Colonic mucosa (tissue), 4 donors: ENCODE measurements at regions not wholly inside any gene's neighbourhood (a gene's known extent, or its start where the extent isn't known, plus 50 kb on each side); places are given as distances from the start of the nearest gene placed in this dataset.
"Not testable (repeated sequence)": the region's sequence is repeated elsewhere in the genome, so short reads cannot be mapped to it uniquely, and the experiment has no call there.

Source experiments
- DNase-seq: peaks from one replicate; pipeline ENCODE4 v3.0.0-alpha.2; 2020
- H3K27ac ChIP-seq: fragments of 200-600 bp; one replicate; pipeline ENCODE4 v1.8.0; 2021
- H3K27me3 ChIP-seq: fragments of 200-600 bp; one replicate; pipeline ENCODE4 v1.8.0; 2021
- H3K36me3 ChIP-seq: fragments of 200-600 bp; one replicate; pipeline ENCODE4 v1.8.0; 2021
- H3K4me1 ChIP-seq: fragments of 200-600 bp; one replicate; pipeline ENCODE4 v1.8.0; 2021; ENCODE audit warnings: mild to moderate bottlenecking
- H3K4me3 ChIP-seq: fragments of 200-600 bp; one replicate; pipeline ENCODE4 v1.8.0; 2021
- H3K9ac ChIP-seq, 2 donors: one replicate each; pipeline ENCODE4 v1.7.0; 2013; ENCODE audit warnings: control low read depth in 2 of 2, low read depth in 2 of 2, low read length in 2 of 2
- H3K9me3 ChIP-seq: fragments of 200-600 bp; one replicate; pipeline ENCODE4 v1.8.0; 2021
- CTCF ChIP-seq: fragments of 200-600 bp; IDR thresholded peaks from one replicate; pipeline ENCODE4 v1.8.0; 2022; ENCODE audit warnings: antibody characterized with exemption, mild to moderate bottlenecking
- intact Hi-C: fragments of 100-400 bp; cut with DNase I; formaldehyde crosslinking; loops from one replicate; pipeline ENCODE4 v1.14.1; 2022
- donor health status: healthy.
- donor health status: DM: no; HTN: no; CAD: no.
- donor health status: DM: no; HTN: no; CAD: no.

GRCh38 chr5:110268283-110268682 is 458.2 kb downstream of the TMEM232 start:
- H3K4me3 ChIP-seq = no peak overlapping the region
- no peak for TF ChIP-seq CTCF
- intact Hi-C loops = no loop called here

GRCh38 chr5:110268985-110269384 is 457.5 kb downstream of the TMEM232 start:
- no peak overlapping the region for H3K9ac ChIP-seq
- H3K27me3 ChIP-seq = no peaks in the 10 kb centered on the region
- TF ChIP-seq CTCF = no peak
- DNase-seq = no peak
- intact Hi-C loops = no loop called here
- H3K9me3 ChIP-seq = no peaks in the 10 kb centered on the region
- no peaks in the 10 kb centered on the region for H3K4me1 ChIP-seq
- H3K36me3 ChIP-seq = no peaks in the 10 kb centered on the region
- H3K4me3 ChIP-seq = no peak overlapping the region
- H3K27ac ChIP-seq = no peak overlapping the region

More at GRCh38 chr5:110268283-110268682, 458.2 kb downstream of the TMEM232 start:
- no peak for DNase-seq
- Histone ChIP-seq H3K9me3 (no peaks in the 10 kb centered on the region), H3K27me3 (no peaks in the 10 kb centered on the region), H3K27ac (no peak overlapping the region), H3K4me1 (no peaks in the 10 kb centered on the region), H3K36me3 (no peaks in the 10 kb centered on the region), H3K9ac (no peak overlapping the region)

- Histone ChIP-seq H3K9ac (no peak overlapping the region), H3K4me3 (no peak overlapping the region), H3K27me3 (no peaks in the 10 kb centered on the region), H3K4me1 (no peaks in the 10 kb centered on the region), H3K36me3 (no peaks in the 10 kb centered on the region), H3K9me3 (no peaks in the 10 kb centered on the region), H3K27ac (no peak overlapping the region)
- DNase-seq = no peak
- no peak for TF ChIP-seq CTCF
- intact Hi-C loops = no loop called here
These were observed 456.9 kb downstream of the TMEM232 start for GRCh38 chr5:110269478-110270142.

- no peak overlapping the region for H3K4me3 ChIP-seq
- no peak for TF ChIP-seq CTCF
- DNase-seq = no peak
- H3K9ac ChIP-seq = no peak overlapping the region
- no peaks in the 10 kb centered on the region for H3K4me1 ChIP-seq
- no peaks in the 10 kb centered on the region for H3K36me3 ChIP-seq
- H3K27ac ChIP-seq = no peak overlapping the region
- intact Hi-C loops = no loop called here
- H3K27me3 ChIP-seq = no peaks in the 10 kb centered on the region
- no peaks in the 10 kb centered on the region for H3K9me3 ChIP-seq
These were observed 450.6 kb downstream of the TMEM232 start for GRCh38 chr5:110275878-110276277.

GRCh38 chr5:110278449-110278848 is 448.0 kb downstream of the TMEM232 start:
- H3K36me3 ChIP-seq, DNase-seq, H3K4me3 ChIP-seq, intact Hi-C loops, H3K4me1 ChIP-seq, H3K9ac ChIP-seq, H3K9me3 ChIP-seq, H3K27ac ChIP-seq, H3K27me3 ChIP-seq: not testable (repeated sequence)

- intact Hi-C loops, H3K36me3 ChIP-seq, H3K4me1 ChIP-seq, H3K9me3 ChIP-seq, H3K27me3 ChIP-seq, H3K4me3 ChIP-seq, DNase-seq, H3K9ac ChIP-seq, H3K27ac ChIP-seq: not testable (repeated sequence)
These were observed 442.4 kb downstream of the TMEM232 start for GRCh38 chr5:110284121-110284520.
